ENCODE measurements at regions not wholly inside any gene's neighbourhood (a gene's known extent, or its start where the extent isn't known, plus 50 kb on each side); places are given as distances from the start of the nearest gene placed in this dataset.

GRCh38 chr6:4615231-4615630 lies 161.0 kb upstream of the CDYL start:
- no peaks in the 10 kb centered on the region for H3K9me3 ChIP-seq (ENCODE audit: control insufficient read depth, insufficient read depth, low read length)
- H3K4me1 ChIP-seq (ENCODE audit: control insufficient read depth, insufficient read depth, low read length), result no peaks in the 10 kb centered on the region
- H3K4me3 ChIP-seq (ENCODE audit: low read depth, low read length), result no peak overlapping the region
- H3K9ac ChIP-seq (ENCODE audit: low read depth, low read length), result no peak overlapping the region
- H3K27me3 ChIP-seq (ENCODE audit: control insufficient read depth, insufficient read depth, low read length), result no peaks in the 10 kb centered on the region
- no peak overlapping the region for H3K27ac ChIP-seq (ENCODE audit: low read depth, low read length)
- H3K36me3 ChIP-seq (ENCODE audit: control insufficient read depth, insufficient read depth, low read length), result no peaks in the 10 kb centered on the region

GRCh38 chr6:4614637-4615036 lies 161.6 kb upstream of the CDYL start:
- H3K9me3 ChIP-seq (ENCODE audit: control insufficient read depth, insufficient read depth, low read length), result no peaks in the 10 kb centered on the region
- H3K27me3 ChIP-seq (ENCODE audit: control insufficient read depth, insufficient read depth, low read length), result no peaks in the 10 kb centered on the region
- no peaks in the 10 kb centered on the region for H3K36me3 ChIP-seq (ENCODE audit: control insufficient read depth, insufficient read depth, low read length)
- no peaks in the 10 kb centered on the region for H3K4me1 ChIP-seq (ENCODE audit: control insufficient read depth, insufficient read depth, low read length)
- no peak overlapping the region for H3K9ac ChIP-seq (ENCODE audit: low read depth, low read length)
- H3K27ac ChIP-seq (ENCODE audit: low read depth, low read length), result no peak overlapping the region
- H3K4me3 ChIP-seq (ENCODE audit: low read depth, low read length), result no peak overlapping the region

- no peak overlapping the region for H3K27ac ChIP-seq (ENCODE audit: low read depth, low read length)
- no peak overlapping the region for H3K9ac ChIP-seq (ENCODE audit: low read depth, low read length)
- no peaks in the 10 kb centered on the region for H3K4me1 ChIP-seq (ENCODE audit: control insufficient read depth, insufficient read depth, low read length)
- H3K9me3 ChIP-seq (ENCODE audit: control insufficient read depth, insufficient read depth, low read length), result no peaks in the 10 kb centered on the region
- no peak overlapping the region for H3K4me3 ChIP-seq (ENCODE audit: low read depth, low read length)
- no peaks in the 10 kb centered on the region for H3K27me3 ChIP-seq (ENCODE audit: control insufficient read depth, insufficient read depth, low read length)
- no peaks in the 10 kb centered on the region for H3K36me3 ChIP-seq (ENCODE audit: control insufficient read depth, insufficient read depth, low read length)
Measured at GRCh38 chr6:4613795-4614194, 162.4 kb upstream of the CDYL start.

GRCh38 chr6:4613381-4613780 lies 162.8 kb upstream of the CDYL start:
- Histone ChIP-seq H3K36me3 (ENCODE audit: control insufficient read depth, insufficient read depth, low read length) (no peaks in the 10 kb centered on the region), H3K9ac (ENCODE audit: low read depth, low read length) (no peak overlapping the region), H3K4me1 (ENCODE audit: control insufficient read depth, insufficient read depth, low read length) (no peaks in the 10 kb centered on the region), H3K27ac (ENCODE audit: low read depth, low read length) (no peak overlapping the region), H3K4me3 (ENCODE audit: low read depth, low read length) (no peak overlapping the region), H3K9me3 (ENCODE audit: control insufficient read depth, insufficient read depth, low read length) (no peaks in the 10 kb centered on the region), H3K27me3 (ENCODE audit: control insufficient read depth, insufficient read depth, low read length) (no peaks in the 10 kb centered on the region)

GRCh38 chr6:4612636-4613171 lies 163.5 kb upstream of the CDYL start:
- H3K9me3 ChIP-seq (ENCODE audit: control insufficient read depth, insufficient read depth, low read length), result no peaks in the 10 kb centered on the region

GRCh38 chr6:4611429-4612129 lies 164.6 kb upstream of the CDYL start:
- Histone ChIP-seq H3K4me3 (ENCODE audit: low read depth, low read length) (no peak overlapping the region), H3K27me3 (ENCODE audit: control insufficient read depth, insufficient read depth, low read length) (no peaks in the 10 kb centered on the region), H3K4me1 (ENCODE audit: control insufficient read depth, insufficient read depth, low read length) (no peaks in the 10 kb centered on the region), H3K36me3 (ENCODE audit: control insufficient read depth, insufficient read depth, low read length) (no peaks in the 10 kb centered on the region), H3K9me3 (ENCODE audit: control insufficient read depth, insufficient read depth, low read length) (no peaks in the 10 kb centered on the region), H3K27ac (ENCODE audit: low read depth, low read length) (no peak overlapping the region), H3K9ac (ENCODE audit: low read depth, low read length) (no peak overlapping the region)

More at GRCh38 chr6:4612636-4613171, 163.5 kb upstream of the CDYL start:
- Histone ChIP-seq H3K36me3 (ENCODE audit: control insufficient read depth, insufficient read depth, low read length) (no peaks in the 10 kb centered on the region), H3K4me3 (ENCODE audit: low read depth, low read length) (no peak overlapping the region), H3K9ac (ENCODE audit: low read depth, low read length) (no peak overlapping the region), H3K27ac (ENCODE audit: low read depth, low read length) (no peak overlapping the region), H3K27me3 (ENCODE audit: control insufficient read depth, insufficient read depth, low read length) (no peaks in the 10 kb centered on the region), H3K4me1 (ENCODE audit: control insufficient read depth, insufficient read depth, low read length) (no peaks in the 10 kb centered on the region)

- no peak overlapping the region for H3K27ac ChIP-seq (ENCODE audit: low read depth, low read length)
- no peaks in the 10 kb centered on the region for H3K4me1 ChIP-seq (ENCODE audit: control insufficient read depth, insufficient read depth, low read length)
- no peaks in the 10 kb centered on the region for H3K27me3 ChIP-seq (ENCODE audit: control insufficient read depth, insufficient read depth, low read length)
- H3K9ac ChIP-seq (ENCODE audit: low read depth, low read length), result no peak overlapping the region
- H3K9me3 ChIP-seq (ENCODE audit: control insufficient read depth, insufficient read depth, low read length), result no peaks in the 10 kb centered on the region
- H3K4me3 ChIP-seq (ENCODE audit: low read depth, low read length), result no peak overlapping the region
- no peaks in the 10 kb centered on the region for H3K36me3 ChIP-seq (ENCODE audit: control insufficient read depth, insufficient read depth, low read length)
Measured at GRCh38 chr6:4610256-4610655, 165.9 kb upstream of the CDYL start.

GRCh38 chr6:4608361-4609115 lies 167.7 kb upstream of the CDYL start:
- Histone ChIP-seq H3K9me3 (ENCODE audit: control insufficient read depth, insufficient read depth, low read length) (no peaks in the 10 kb centered on the region), H3K27me3 (ENCODE audit: control insufficient read depth, insufficient read depth, low read length) (no peaks in the 10 kb centered on the region), H3K27ac (ENCODE audit: low read depth, low read length) (no peak overlapping the region), H3K36me3 (ENCODE audit: control insufficient read depth, insufficient read depth, low read length) (no peaks in the 10 kb centered on the region), H3K9ac (ENCODE audit: low read depth, low read length) (no peak overlapping the region), H3K4me1 (ENCODE audit: control insufficient read depth, insufficient read depth, low read length) (no peaks in the 10 kb centered on the region), H3K4me3 (ENCODE audit: low read depth, low read length) (no peak overlapping the region)

- Histone ChIP-seq H3K27ac (ENCODE audit: low read depth, low read length) (no peak overlapping the region), H3K9ac (ENCODE audit: low read depth, low read length) (no peak overlapping the region), H3K9me3 (ENCODE audit: control insufficient read depth, insufficient read depth, low read length) (no peaks in the 10 kb centered on the region), H3K36me3 (ENCODE audit: control insufficient read depth, insufficient read depth, low read length) (no peaks in the 10 kb centered on the region), H3K27me3 (ENCODE audit: control insufficient read depth, insufficient read depth, low read length) (no peaks in the 10 kb centered on the region), H3K4me3 (ENCODE audit: low read depth, low read length) (no peak overlapping the region), H3K4me1 (ENCODE audit: control insufficient read depth, insufficient read depth, low read length) (no peaks in the 10 kb centered on the region)
Measured at GRCh38 chr6:4607793-4608192, 168.4 kb upstream of the CDYL start.

- no peaks in the 10 kb centered on the region for H3K36me3 ChIP-seq (ENCODE audit: control insufficient read depth, insufficient read depth, low read length)
- H3K4me1 ChIP-seq (ENCODE audit: control insufficient read depth, insufficient read depth, low read length), result no peaks in the 10 kb centered on the region
- no peak overlapping the region for H3K4me3 ChIP-seq (ENCODE audit: low read depth, low read length)
- H3K9me3 ChIP-seq (ENCODE audit: control insufficient read depth, insufficient read depth, low read length), result no peaks in the 10 kb centered on the region
- no peak overlapping the region for H3K27ac ChIP-seq (ENCODE audit: low read depth, low read length)
- no peak overlapping the region for H3K9ac ChIP-seq (ENCODE audit: low read depth, low read length)
- no peaks in the 10 kb centered on the region for H3K27me3 ChIP-seq (ENCODE audit: control insufficient read depth, insufficient read depth, low read length)
Measured at GRCh38 chr6:4606821-4607704, 169.1 kb upstream of the CDYL start.
